IPS-11a (cell line): ENCODE measurements at regions not wholly inside any gene's neighbourhood (a gene's known extent, or its start where the extent isn't known, plus 50 kb on each side); places are given as distances from the start of the nearest gene placed in this dataset.

Experiments
- H3K4me3 ChIP-seq: one replicate; pipeline ENCODE4 v1.5.1; 2013; ENCODE audit warnings: low read depth, low read length, control low read depth

DNA sequence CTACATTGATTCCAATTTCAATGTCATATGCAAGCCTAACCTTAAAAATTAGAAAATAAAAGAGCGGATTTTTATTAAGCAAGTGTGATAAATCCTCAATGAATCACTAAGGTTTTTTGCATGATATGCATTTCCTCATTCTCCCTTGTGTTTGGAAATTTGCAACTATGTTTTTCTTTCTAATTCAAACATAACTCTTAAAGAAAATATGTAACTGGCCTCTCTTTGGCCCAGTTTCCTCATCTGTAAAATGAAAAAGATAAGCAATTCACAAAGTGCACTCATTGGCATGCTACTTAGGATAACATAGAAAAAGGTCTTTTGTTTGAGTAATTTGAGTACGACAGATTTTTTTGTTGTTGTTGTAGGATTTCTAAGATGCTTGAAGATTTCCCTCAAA is 295.5 kb downstream of the CDH11 start:
- no peak overlapping the region for H3K4me3 ChIP-seq

DNA sequence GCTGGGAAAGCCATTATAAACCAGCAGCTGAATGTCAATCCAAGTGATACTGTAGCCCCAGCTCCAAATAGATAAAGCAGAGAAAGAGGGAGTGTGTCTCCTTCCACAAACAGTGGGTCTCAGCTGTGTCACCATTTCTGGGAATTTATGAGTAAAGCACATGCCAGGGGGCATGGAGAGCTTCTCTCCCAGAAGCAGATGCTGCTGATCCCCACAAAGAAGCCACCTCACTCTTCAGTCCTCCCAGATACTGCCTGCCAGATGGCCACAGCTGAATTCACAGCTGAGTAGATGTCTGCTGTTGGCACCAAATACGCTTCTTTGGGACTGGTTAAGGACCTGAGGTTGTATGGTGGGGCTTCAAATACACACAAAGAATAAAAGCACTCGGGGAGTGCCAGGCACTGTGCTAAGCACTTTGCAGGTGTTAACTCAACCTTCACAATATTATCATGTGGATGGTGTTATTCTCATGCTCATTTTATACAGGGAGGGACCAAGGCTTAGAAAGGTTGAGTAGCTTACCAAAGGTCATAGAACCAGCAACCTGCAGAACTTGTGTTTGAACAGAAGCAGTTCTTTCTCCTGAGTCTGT is 298.3 kb downstream of the CDH11 start:
- H3K4me3 ChIP-seq: no peak overlapping the region

GRCh38 chr16:64809876-64810629 is 311.8 kb downstream of the CDH11 start:
- no peak overlapping the region for H3K4me3 ChIP-seq

DNA sequence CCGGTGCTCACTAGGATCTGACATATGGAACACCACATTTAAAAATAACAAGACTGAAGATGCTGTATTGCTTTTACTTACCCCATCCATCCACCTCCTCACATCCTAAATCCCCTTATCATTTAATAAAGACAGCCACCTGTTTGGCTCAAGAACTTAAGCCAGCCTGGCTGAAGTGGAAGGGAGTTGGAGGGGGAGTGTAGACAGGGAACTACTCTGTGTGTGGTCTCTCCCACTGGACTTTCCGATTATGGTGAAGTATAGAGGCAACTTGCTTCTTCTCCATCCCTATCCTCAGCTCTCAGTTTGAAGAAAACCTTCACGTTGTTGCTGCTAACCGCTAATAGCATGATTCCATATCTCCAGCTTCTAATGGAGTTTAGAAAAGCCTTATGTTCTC is 313.4 kb downstream of the CDH11 start:
- H3K4me3 ChIP-seq: no peak overlapping the region

DNA sequence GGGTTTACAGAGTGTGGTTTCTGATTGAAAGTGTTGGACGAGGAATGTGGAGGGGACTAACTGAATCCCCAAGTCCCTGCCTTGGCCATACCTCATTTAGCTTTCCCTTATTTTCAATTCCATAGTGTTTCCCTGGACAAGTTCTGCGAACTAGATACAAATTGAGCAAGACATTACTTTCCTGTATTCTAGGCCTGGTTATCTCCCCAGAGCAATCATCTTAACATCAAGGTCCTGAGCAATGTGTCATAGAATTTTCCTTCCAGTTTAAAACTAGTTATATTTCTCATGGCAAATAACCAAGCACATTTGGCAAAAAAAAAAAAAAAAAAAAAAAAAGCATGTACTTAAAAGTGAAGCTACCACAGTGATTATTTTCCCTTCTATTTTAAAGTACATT is 330.1 kb downstream of the CDH11 start:
- no peak overlapping the region for H3K4me3 ChIP-seq

GRCh38 chr16:64784635-64785034 is 337.2 kb downstream of the CDH11 start:
- H3K4me3 ChIP-seq: no peak overlapping the region

DNA sequence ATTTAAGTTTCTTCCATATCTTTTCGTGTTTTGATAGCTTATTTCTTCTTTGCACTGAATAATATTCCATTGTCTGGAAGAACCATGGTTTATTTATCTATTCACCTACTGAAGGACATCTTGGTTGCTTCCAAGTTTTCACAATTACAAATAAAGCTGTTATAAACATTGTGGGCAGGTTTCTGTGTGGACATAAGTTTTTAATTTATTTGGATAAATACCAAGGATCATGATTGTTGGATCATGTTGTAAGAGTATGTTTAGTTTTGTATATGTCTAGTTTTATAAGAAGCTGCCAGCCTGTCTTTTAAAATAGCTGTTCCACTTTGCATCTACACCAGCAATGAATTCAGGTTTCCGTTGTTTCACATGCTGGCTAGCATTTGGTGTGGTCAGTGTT is 339.4 kb downstream of the CDH11 start:
- no peak overlapping the region for H3K4me3 ChIP-seq

DNA sequence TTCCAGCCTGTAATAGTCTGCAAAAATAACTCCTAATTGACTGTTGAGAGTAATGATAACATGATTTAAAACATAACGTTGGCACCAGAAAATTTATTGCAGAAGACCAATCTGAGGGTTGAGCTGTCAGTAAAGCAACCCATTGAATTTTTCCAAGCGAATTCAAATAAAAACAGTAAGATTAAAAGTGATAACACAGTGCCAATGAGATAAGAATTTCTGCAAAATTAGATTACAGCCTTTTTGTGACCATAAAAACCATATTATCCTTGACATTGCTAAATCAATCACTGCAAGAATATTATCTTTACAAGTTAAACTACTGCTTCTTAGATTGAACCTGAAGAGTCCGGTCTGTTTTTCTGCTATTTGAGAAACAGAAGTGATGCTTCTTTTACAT is 341.4 kb downstream of the CDH11 start:
- H3K4me3 ChIP-seq: no peak overlapping the region

- no peak overlapping the region for H3K4me3 ChIP-seq
Observed at GRCh38 chr16:64778777-64779176, 343.1 kb downstream of the CDH11 start.

- no peak overlapping the region for H3K4me3 ChIP-seq
Observed at GRCh38 chr16:64773638-64774037, 348.2 kb downstream of the CDH11 start.

- no peak overlapping the region for H3K4me3 ChIP-seq
Observed at GRCh38 chr16:64773184-64773583, 348.7 kb downstream of the CDH11 start.

DNA sequence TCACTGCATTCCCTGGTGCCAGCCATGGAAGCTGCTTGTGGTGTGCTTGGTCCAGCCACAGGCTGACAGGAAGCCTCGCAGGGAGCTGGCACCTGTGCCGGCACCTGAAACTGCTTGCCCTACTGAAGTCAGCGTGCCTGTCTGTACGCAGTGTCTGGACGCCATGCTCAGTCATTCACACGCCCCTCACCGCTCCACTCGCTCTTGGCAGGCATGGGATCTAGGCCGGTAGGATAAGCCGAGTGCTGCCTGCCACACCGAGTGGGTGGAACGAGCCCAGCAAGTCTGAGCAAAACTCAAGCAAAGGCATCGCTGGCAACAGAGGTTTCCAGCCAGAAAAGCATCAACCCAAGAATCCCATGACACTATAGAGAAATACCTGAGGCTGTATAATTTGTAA is 350.6 kb downstream of the CDH11 start:
- no peak overlapping the region for H3K4me3 ChIP-seq

GRCh38 chr16:64762211-64762610 is 359.7 kb downstream of the CDH11 start:
- H3K4me3 ChIP-seq: no peak overlapping the region

- H3K4me3 ChIP-seq: no peak overlapping the region
Observed at GRCh38 chr16:64754279-64754678, 367.6 kb downstream of the CDH11 start.

- no peak overlapping the region for H3K4me3 ChIP-seq
Observed at GRCh38 chr16:64751906-64752305, 370.0 kb downstream of the CDH11 start.

- H3K4me3 ChIP-seq: no peak overlapping the region
Observed at GRCh38 chr16:64749346-64749745, 372.5 kb downstream of the CDH11 start.

GRCh38 chr16:64745258-64745930 is 376.5 kb downstream of the CDH11 start:
- H3K4me3 ChIP-seq: no peak overlapping the region

DNA sequence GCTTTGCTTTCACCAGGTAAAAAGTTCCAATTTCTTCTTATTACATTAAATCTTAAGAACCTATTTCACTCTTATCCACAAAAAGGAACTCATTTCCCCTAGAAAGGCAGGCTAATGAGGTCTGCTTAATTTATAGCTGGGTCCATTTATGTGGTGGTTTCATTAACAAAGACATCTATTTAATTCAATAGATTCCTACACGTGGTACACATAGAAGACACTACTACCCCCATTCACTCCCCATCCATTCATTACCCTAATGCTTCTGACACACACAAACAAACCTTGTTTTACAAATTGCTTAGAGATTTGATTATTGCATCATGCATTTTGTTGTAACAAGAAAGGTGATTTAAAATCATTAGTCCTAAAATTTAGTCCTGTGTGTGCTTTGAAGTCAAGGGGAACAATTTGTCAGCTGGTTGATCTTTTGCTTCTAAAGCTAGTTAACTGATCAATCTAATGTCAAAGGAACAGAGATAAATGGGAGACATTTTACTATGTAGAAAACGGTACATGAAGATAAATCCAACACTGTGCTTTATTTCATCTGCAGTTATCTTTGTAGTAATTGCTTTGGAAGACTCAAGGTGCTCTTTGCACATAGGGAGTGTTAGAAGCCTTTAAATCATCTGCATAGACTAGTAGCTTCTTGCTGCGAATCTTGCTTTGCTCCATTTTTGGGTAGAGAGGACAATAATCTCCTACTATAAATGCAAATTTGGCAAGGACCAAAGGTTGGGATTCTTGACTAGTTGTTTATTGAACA is 379.2 kb downstream of the CDH11 start:
- H3K4me3 ChIP-seq: no peak overlapping the region

- no peak overlapping the region for H3K4me3 ChIP-seq
Observed at GRCh38 chr16:64740261-64740660, 381.6 kb downstream of the CDH11 start.

- H3K4me3 ChIP-seq: no peak overlapping the region
Observed at GRCh38 chr16:64738321-64738960, 383.4 kb downstream of the CDH11 start.

DNA sequence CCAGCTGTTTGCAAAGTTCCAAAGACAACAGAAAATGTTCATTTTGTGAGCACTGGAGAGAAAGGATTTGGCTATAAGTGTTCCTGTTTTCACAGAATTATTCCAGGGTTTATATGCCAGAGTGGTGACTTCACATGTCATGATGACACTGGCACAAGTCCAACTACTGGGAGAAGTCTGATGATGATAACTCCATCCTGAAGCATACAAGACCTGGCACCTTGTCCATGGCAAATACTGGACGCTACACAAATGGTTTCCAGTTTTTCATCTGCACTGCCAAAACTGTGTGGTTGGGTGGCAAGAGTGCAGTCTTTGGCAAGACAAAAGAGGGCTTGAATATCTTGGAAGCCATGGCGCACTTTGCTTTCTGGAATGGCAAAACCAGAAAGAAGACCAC is 385.0 kb downstream of the CDH11 start:
- H3K4me3 ChIP-seq: no peak overlapping the region
